Progenitor cell of endocrine pancreas (in vitro differentiated cells): ENCODE measurements at regions not wholly inside any gene's neighbourhood (a gene's known extent, or its start where the extent isn't known, plus 50 kb on each side); places are given as distances from the start of the nearest gene placed in this dataset.

ENCODE experiments used
- DNase-seq: peaks from one replicate; pipeline ENCODE4 v3.0.0; 2021; ENCODE audit warnings: low spot score; ENCODE audit not compliant: unreplicated experiment
- H3K27ac Mint-ChIP-seq: 2 replicates; pipeline ENCODE4 v1.8.0; 2021; ENCODE audit warnings: mild to moderate bottlenecking, moderate library complexity, mixed read lengths
- H3K27me3 Mint-ChIP-seq: 2 replicates; pipeline ENCODE4 v1.8.0; 2021; ENCODE audit warnings: mixed read lengths
- H3K36me3 Mint-ChIP-seq: 2 replicates; pipeline ENCODE4 v1.8.0; 2022; ENCODE audit warnings: mixed read lengths; ENCODE audit not compliant: insufficient read depth
- H3K4me1 Mint-ChIP-seq: 2 replicates; pipeline ENCODE4 v1.8.0; 2021; ENCODE audit warnings: low read depth, mixed read lengths
- H3K4me3 Mint-ChIP-seq: 2 replicates; pipeline ENCODE4 v1.8.0; 2021; ENCODE audit warnings: low read depth, mild to moderate bottlenecking, moderate library complexity, mixed read lengths
- H3K9me3 Mint-ChIP-seq: 2 replicates; pipeline ENCODE4 v1.8.0; 2021; ENCODE audit warnings: low read depth, mixed read lengths
- TF ChIP-seq, protein P1 (sequence below): fragments of 200-600 bp; sonication (generic); IDR thresholded peaks from one replicate; pipeline ENCODE4 v1.5.0; 2021; ENCODE audit warnings: antibody characterized with exemption, mild to moderate bottlenecking; ENCODE audit not compliant: unreplicated experiment

DNA sequence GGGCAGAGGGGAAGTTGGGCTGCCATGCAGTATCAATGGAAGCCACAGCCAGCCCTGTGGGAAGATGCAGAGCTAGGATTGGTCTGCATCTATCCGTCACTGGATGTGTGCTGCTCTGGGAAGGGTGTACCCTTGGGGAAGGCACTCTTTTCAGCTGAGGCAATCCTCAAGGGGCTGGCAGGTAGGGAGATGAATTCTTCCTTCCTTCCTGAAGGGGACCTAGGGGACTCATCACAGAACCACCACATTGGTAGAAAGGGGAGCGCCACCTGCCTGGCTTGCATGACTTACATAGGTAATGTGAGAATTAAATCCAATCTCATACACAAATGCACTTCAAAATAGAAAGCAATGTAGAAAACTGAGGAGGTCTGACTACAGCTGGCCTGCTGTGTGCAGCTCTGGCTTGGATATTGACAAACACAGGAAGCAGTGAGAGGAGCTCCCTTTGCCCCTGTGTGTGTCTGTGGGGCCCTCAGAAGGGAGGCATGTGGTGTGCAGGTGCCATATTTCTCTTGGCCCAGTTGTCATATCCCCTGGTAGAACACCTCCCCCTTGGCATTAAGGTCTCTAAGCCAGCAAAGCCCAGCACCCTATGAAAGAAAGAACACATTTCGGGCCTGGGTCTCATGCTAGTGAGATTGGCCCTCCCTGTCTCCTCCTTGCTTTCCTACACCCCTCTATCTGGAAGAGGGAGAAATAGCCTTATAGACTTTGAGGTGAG is 260.3 kb upstream of the MOCS1 start:
- DNase-seq: no peak
- Mint-ChIP-seq H3K4me1 (no peaks in the 10 kb centered on the region), H3K27me3 (peaks cover 19% of the 10 kb centered on the region), H3K4me3 (no peak overlapping the region), H3K36me3 (no peaks in the 10 kb centered on the region), H3K27ac (no peak overlapping the region), H3K9me3 (no peaks in the 10 kb centered on the region)
- TF ChIP-seq, protein P1, sequence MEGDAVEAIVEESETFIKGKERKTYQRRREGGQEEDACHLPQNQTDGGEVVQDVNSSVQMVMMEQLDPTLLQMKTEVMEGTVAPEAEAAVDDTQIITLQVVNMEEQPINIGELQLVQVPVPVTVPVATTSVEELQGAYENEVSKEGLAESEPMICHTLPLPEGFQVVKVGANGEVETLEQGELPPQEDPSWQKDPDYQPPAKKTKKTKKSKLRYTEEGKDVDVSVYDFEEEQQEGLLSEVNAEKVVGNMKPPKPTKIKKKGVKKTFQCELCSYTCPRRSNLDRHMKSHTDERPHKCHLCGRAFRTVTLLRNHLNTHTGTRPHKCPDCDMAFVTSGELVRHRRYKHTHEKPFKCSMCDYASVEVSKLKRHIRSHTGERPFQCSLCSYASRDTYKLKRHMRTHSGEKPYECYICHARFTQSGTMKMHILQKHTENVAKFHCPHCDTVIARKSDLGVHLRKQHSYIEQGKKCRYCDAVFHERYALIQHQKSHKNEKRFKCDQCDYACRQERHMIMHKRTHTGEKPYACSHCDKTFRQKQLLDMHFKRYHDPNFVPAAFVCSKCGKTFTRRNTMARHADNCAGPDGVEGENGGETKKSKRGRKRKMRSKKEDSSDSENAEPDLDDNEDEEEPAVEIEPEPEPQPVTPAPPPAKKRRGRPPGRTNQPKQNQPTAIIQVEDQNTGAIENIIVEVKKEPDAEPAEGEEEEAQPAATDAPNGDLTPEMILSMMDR: no peak

DNA sequence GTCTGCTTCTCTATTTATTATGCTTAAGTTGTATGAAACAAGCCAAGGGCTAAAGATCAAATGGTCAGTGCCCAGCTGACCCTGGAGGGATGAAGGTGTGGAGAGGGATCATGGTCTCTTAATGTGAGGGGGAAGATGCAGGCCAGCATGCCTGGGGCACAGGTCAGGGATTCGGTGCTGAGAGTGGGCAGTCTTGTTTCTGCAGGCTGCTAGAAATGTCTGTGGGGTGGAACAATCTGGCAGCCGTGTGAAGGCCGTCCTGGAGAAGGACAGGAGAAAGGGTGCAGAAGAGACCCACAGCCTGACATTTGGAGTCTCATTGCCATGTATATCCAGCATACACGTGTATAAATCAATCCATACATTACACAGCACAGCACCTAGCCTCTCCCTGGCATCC is 258.3 kb upstream of the MOCS1 start:
- H3K4me3 Mint-ChIP-seq: no peak overlapping the region

DNA sequence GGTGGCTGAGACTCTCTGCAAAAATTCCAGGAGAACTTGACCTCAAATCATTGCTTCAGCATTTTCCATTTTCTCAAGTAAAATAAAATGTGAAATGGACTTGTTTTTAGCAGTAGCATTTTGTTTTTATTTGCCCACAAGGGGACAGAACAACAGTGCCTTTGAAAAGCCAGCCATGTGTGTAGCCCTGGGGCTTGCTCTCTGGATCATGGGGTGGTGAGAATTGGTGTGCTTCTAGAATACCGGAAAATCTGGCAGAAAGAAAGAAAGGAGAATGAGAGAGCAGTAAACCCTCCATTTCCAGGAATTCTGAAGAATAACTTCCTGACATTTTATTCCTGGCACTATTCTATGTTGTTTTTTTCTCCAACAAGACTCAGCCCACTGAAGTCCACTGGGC is 254.7 kb upstream of the MOCS1 start:
- Mint-ChIP-seq H3K4me3 (no peak overlapping the region), H3K27ac (no peak overlapping the region)
- TF ChIP-seq, protein P1: no peak

More for the DNA sequence above, 258.3 kb upstream of the MOCS1 start:
- H3K27ac Mint-ChIP-seq: no peak overlapping the region
- H3K36me3 Mint-ChIP-seq: no peaks in the 10 kb centered on the region
- DNase-seq: no peak
- peaks cover 5% of the 10 kb centered on the region for H3K9me3 Mint-ChIP-seq
- peaks cover 21% of the 10 kb centered on the region for H3K27me3 Mint-ChIP-seq
- TF ChIP-seq, protein P1: no peak
- no peaks in the 10 kb centered on the region for H3K4me1 Mint-ChIP-seq

DNA sequence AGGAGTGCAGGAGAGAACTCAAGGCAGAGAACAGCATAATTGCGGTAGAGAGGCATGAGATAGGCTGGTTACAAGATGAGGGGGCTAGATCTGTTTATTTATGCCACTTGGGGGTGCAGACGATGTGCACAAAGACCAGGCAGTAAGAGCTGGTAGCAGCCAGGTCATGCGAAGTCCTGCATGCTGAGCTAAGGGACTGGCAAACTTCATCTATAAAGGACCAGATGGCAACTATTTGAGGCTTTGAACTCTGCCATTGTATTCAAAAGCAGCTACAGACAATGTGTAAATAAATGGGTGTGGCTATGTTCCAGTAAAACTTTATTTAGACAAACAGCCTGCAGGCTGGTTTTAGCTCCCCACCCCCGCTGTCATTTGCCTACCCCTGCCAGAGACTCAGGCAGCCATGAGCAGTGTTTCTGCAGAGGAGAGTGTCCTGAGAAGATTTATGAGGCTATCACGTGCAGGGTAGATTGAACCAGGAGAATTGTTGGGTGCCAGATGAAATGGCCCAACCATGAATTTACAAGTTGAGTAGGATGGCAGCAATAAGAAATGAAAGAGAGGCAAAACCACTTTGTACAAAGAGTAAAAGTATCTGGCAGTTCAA is 253.4 kb upstream of the MOCS1 start:
- Mint-ChIP-seq H3K4me3 (no peak overlapping the region), H3K36me3 (peaks cover 6% of the 10 kb centered on the region), H3K9me3 (peaks cover 32% of the 10 kb centered on the region), H3K27me3 (peaks cover 16% of the 10 kb centered on the region), H3K27ac (no peak overlapping the region), H3K4me1 (no peaks in the 10 kb centered on the region)
- TF ChIP-seq, protein P1: no peak
- no peak for DNase-seq

More for the DNA sequence above, 254.7 kb upstream of the MOCS1 start:
- Mint-ChIP-seq H3K4me1 (no peaks in the 10 kb centered on the region), H3K9me3 (peaks cover 20% of the 10 kb centered on the region), H3K36me3 (peaks cover 2% of the 10 kb centered on the region), H3K27me3 (peaks cover 16% of the 10 kb centered on the region)
- DNase-seq: no peak

DNA sequence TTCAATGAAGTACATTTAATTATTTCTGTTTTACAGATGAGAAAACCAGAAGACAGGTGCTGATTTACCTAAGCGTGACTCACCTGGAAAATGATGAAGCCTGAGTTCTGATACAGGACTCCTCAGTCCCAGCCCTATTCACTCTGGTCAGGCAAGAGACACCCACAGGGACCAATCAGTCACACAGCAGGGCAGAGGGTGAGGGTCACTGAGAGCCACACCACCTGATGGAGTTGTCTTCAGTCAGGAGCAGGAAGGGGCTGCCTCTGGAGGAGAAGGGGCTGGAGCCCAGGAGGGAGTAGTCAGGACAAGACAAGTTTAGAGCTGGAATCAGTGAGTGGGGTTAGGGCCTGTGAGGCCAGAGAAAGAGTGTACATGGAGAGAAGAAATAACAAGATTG is 251.2 kb upstream of the MOCS1 start:
- TF ChIP-seq, protein P1: no peak
- Mint-ChIP-seq H3K4me3 (no peak overlapping the region), H3K9me3 (peaks cover 35% of the 10 kb centered on the region), H3K4me1 (no peaks in the 10 kb centered on the region), H3K36me3 (peaks cover 8% of the 10 kb centered on the region), H3K27ac (no peak overlapping the region), H3K27me3 (peaks cover 6% of the 10 kb centered on the region)
- DNase-seq: no peak
